GM12875 (cell line): ENCODE measurements at regions not wholly inside any gene's neighbourhood (a gene's known extent, or its start where the extent isn't known, plus 50 kb on each side); places are given as distances from the start of the nearest gene placed in this dataset.

Source experiments
- H3K4me3 ChIP-seq: one replicate; pipeline ENCODE4 v1.5.1; 2011; ENCODE audit warnings: low read depth, low read length, control low read depth
- TF ChIP-seq, protein P1 (sequence below): IDR thresholded peaks from 2 replicates; pipeline ENCODE4 v1.5.1; 2011; ENCODE audit warnings: low read depth, mild to moderate bottlenecking, control low read depth, inconsistent platforms, low read length, moderate library complexity, borderline replicate concordance; ENCODE audit not compliant: insufficient read depth

DNA sequence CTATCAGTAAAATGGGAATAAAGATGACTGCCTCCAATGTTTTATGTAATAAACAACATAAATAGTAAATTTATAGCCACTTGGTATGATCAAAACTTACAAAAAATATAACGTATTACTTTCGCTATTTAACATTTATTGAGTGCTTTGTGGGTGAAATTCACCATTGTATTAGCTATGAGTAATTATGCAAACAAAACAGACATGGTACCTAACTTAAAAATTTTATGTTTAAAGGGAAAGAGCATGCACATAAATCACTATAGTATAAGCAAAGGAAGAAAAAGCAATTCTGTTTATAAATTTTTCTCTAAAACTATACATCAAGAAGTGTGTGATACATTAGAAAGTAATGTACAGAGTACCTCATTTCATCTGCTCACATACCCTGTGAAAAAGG is 1046.2 kb downstream of the NCAM2 start:
- TF ChIP-seq, protein P1, sequence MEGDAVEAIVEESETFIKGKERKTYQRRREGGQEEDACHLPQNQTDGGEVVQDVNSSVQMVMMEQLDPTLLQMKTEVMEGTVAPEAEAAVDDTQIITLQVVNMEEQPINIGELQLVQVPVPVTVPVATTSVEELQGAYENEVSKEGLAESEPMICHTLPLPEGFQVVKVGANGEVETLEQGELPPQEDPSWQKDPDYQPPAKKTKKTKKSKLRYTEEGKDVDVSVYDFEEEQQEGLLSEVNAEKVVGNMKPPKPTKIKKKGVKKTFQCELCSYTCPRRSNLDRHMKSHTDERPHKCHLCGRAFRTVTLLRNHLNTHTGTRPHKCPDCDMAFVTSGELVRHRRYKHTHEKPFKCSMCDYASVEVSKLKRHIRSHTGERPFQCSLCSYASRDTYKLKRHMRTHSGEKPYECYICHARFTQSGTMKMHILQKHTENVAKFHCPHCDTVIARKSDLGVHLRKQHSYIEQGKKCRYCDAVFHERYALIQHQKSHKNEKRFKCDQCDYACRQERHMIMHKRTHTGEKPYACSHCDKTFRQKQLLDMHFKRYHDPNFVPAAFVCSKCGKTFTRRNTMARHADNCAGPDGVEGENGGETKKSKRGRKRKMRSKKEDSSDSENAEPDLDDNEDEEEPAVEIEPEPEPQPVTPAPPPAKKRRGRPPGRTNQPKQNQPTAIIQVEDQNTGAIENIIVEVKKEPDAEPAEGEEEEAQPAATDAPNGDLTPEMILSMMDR, result no peak
- H3K4me3 ChIP-seq, result no peak overlapping the region

DNA sequence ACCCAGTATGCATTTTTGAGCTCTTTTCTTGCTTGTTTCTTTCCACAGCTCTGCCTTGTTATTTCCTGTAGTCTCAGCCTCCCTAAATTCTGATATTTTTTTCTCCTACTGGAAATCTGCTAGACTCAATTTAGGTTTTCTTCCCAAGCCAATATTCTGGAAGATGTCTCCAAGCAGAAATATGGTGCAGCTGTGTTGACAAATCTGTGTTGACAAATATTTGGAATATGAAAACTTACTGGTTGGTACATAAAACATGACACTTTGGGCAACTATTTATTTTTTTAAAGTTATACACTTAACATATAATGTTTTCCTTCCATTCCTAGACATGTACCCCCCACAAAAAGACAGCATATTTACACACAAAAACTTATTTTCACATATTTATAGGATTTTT is 1048.4 kb downstream of the NCAM2 start:
- TF ChIP-seq, protein P1, result no peak
- H3K4me3 ChIP-seq, result no peak overlapping the region

- TF ChIP-seq, protein P1, result no peak
- no peak overlapping the region for H3K4me3 ChIP-seq
These were observed 1058.7 kb downstream of the NCAM2 start for GRCh38 chr21:22056904-22057303.

DNA sequence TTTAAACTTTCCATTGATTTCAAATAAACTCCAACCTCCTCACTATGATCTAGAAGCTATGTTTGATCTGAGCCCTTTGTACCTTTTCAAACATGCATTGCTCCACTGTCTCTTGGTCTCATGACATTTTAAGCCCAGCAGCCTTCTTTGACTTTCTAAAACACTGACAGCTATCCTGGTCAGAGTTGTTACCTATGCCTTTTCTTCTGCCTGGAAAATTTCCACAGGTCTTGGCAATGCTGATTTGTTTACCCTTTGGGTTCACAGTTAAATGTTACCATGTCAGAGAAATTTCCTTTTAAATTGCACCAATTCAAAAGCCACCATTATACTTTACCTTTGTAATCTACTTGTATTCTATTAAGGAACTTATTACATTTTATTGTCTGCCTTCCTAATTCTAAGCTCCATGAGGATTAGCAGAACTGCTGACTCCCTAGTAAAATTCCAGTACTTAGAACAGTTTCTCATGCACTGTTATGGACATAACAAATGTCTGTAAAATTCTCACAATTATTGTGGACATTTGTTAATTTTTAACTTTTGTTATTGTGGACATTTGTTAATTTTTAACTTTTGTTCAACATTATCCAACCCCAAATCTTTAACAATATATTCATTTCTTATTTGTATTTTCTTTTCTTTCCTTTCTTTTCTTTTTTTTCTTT is 1064.4 kb downstream of the NCAM2 start:
- H3K4me3 ChIP-seq, result no peak overlapping the region
- TF ChIP-seq, protein P1, result no peak

- H3K4me3 ChIP-seq, result no peak overlapping the region
- TF ChIP-seq, protein P1, result no peak
These were observed 1064.9 kb downstream of the NCAM2 start for GRCh38 chr21:22063140-22063539.

DNA sequence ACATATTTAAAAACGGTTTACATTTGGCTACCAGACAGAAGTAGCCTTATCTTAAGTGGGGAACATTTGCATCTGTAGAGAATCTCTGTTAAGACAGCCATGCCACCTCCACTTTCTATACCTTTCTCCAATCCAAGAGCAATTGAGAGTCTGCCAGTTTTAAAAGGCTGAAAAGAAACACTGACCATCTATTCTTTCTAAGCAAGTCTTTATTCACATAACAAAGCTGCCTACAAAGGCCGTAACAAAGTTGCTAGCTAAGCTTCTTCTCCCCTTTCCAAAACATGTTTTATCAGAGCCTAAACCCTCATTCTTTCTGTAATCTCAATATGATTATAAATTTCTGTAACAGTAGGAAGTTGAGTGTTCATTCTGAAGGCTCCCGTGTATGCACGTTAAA is 1078.3 kb downstream of the NCAM2 start:
- TF ChIP-seq, protein P1, result no peak

GRCh38 chr21:22083899-22084298 is 1085.7 kb downstream of the NCAM2 start:
- TF ChIP-seq, protein P1, result no peak

More for the DNA sequence above, 1078.3 kb downstream of the NCAM2 start:
- H3K4me3 ChIP-seq, result no peak overlapping the region

More at GRCh38 chr21:22083899-22084298, 1085.7 kb downstream of the NCAM2 start:
- no peak overlapping the region for H3K4me3 ChIP-seq
